HCT116 (cell line): ENCODE measurements at regions not wholly inside any gene's neighbourhood (a gene's known extent, or its start where the extent isn't known, plus 50 kb on each side); places are given as distances from the start of the nearest gene placed in this dataset.

Source experiments
- CBX3 ChIP-seq: IDR thresholded peaks from 2 replicates; pipeline ENCODE4 v1.6.1; 2012; ENCODE audit warnings: low read depth
- CTCF ChIP-seq, 3 experiments: fragments of 200-600 bp in 1 of 3; sonication (generic) in 1 of 3; IDR thresholded peaks in 2 of 3; conservative IDR thresholded peaks in 1 of 3; 2 replicates each; pipeline ENCODE4 v1.5.1; 2012 to 2017; ENCODE audit warnings: low read depth in 2 of 3, low read length in 2 of 3, antibody characterized with exemption in 1 of 3, borderline replicate concordance in 1 of 3, control low read depth in 1 of 3, mild to moderate bottlenecking in 1 of 3, mixed read lengths in 1 of 3, mixed run types in 1 of 3, moderate library complexity in 1 of 3; ENCODE audit not compliant: insufficient read depth in 1 of 3
- EZH2 ChIP-seq: fragments of 200-600 bp; sonication (generic); IDR thresholded peaks from 2 replicates; pipeline ENCODE4 v1.6.1; 2017; ENCODE audit warnings: antibody characterized with exemption, mixed run types
- POLR2AphosphoS5 ChIP-seq: IDR thresholded peaks from 2 replicates; pipeline ENCODE4 v1.6.1; 2011; ENCODE audit warnings: mild to moderate bottlenecking, low read depth, low read length, moderate library complexity
- SIN3A ChIP-seq: IDR thresholded peaks from 2 replicates; pipeline ENCODE4 v1.6.1; 2012; ENCODE audit warnings: low read depth
- TF ChIP-seq, protein P1 (sequence below): IDR thresholded peaks from 2 replicates; pipeline ENCODE4 v1.6.1; 2012

DNA sequence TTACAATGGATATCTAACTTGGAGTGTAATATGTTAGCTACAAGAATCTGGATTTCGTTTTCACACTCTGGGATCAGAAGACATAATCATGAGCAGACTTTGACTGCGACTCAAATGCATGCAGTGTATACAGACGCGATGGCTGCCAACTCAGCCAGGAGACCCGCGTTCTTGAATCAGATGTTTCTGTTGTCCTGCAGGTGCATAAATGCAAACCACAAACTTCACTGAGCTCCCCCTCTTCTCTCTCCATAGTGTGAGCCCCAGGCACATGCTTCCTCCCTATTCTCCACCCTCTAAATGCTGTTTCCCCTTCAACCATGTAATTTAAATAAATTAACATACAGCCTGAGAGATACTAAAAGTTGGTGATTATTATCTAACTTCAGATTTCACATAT is 347.9 kb downstream of the DCHS2 start:
- TF ChIP-seq CBX3, result no peak
- TF ChIP-seq CTCF (IDR thresholded peaks at IDR 0.05 in 2 of 3, conservative IDR thresholded peaks at IDR 0.05 in 1 of 3; ENCODE audit: borderline replicate concordance in 1 of 3, insufficient read depth in 1 of 3, low read depth in 2 of 3, low read length in 2 of 3), result no peak
- TF ChIP-seq, protein P1, sequence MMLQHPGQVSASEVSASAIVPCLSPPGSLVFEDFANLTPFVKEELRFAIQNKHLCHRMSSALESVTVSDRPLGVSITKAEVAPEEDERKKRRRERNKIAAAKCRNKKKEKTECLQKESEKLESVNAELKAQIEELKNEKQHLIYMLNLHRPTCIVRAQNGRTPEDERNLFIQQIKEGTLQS, result no peak
- no peak for TF ChIP-seq POLR2AphosphoS5
- no peak for TF ChIP-seq EZH2
- TF ChIP-seq SIN3A, result no peak
